Stimulated activated CD4-positive, alpha-beta T cell treated with anti-CD3 and anti-CD28 coated beads, Interleukin-12 subunit alpha, Interleukin-12 subunit beta, amount 100 ng/mL, for 24 hours (primary cell): ENCODE measurements at regions not wholly inside any gene's neighbourhood (a gene's known extent, or its start where the extent isn't known, plus 50 kb on each side); places are given as distances from the start of the nearest gene placed in this dataset.
"Not testable (repeated sequence)": the region's sequence is repeated elsewhere in the genome, so short reads cannot be mapped to it uniquely, and the experiment has no call there.

ENCODE experiments used
- DNase-seq, 2 experiments: peaks; one replicate each; pipeline ENCODE4 v3.0.0-alpha.2; 2020; ENCODE audit warnings: low read depth in 2 of 2

DNA sequence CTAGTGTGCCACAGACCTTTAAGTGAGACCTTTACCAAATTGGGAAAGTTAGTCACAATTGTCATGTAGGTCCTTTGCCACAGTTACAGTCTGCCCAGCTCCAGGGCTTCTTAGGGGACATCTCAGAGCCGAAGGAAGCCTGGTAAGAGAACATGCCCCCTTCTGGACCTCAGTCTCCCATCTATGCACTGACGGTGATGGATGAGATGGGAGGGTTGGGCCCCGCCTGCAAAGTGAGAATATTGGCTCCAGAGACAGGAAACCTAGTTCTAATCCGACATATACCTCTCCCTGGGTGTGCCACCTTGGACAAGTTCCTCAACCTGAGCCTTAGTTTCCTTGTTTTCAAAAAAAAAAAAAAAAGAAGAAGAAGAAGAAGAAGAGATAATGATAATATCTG is 85.1 kb upstream of the NAV2 start:
- DNase-seq: no peak

GRCh38 chr11:19625438-19625837 is 87.2 kb upstream of the NAV2 start:
- no peak for DNase-seq

- DNase-seq: no peak
Observed at GRCh38 chr11:19617696-19618523, 94.7 kb upstream of the NAV2 start.

GRCh38 chr11:19615341-19616183 is 97.1 kb upstream of the NAV2 start:
- no peak for DNase-seq

- DNase-seq: no peak
Observed at GRCh38 chr11:19614370-19614940, 98.2 kb upstream of the NAV2 start.

- DNase-seq: not testable (repeated sequence)
Observed at GRCh38 chr11:19612025-19612424, 100.6 kb upstream of the NAV2 start.

GRCh38 chr11:19607656-19608360 is 104.8 kb upstream of the NAV2 start:
- no peak for DNase-seq

DNA sequence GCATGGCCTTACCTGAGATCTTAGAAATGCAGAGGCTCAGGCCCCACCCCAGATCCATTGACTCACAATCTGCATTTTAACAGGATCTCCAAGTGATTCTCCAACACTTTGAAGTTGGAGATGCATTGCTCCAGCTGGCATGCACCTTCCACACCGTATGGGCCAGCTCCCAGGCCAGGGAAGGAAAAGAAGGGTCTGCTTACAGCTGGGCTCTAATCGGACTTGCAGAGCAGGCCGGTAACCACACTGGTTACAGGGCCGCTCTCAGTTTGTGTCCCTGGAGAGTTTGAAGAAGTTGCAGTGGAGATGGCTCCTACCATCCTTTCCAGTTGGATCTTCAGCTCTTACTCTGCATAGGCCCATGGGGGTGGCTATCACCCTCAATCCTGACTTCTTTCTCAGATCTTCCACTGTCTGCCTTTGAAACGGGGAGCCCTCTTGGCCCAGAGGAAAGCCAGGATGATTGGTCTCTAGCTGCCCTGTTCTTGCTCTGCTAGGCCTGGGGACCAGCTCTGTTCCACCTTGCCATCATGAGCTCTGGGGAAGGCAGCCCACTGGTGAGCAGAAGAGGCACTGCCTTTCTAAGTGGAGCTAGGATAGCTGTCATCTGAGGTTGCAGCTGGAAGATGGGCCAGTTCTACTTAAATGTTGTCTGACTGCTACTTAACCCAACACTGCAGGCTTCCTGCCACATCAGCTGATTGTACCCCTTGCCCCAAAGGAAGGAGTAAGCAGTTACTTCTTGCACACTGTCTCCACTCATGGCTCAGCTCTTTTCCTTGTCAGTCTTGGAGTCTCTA is 105.6 kb upstream of the NAV2 start:
- no peak for DNase-seq

- no peak for DNase-seq
Observed at GRCh38 chr11:19605520-19606371, 106.9 kb upstream of the NAV2 start.

DNA sequence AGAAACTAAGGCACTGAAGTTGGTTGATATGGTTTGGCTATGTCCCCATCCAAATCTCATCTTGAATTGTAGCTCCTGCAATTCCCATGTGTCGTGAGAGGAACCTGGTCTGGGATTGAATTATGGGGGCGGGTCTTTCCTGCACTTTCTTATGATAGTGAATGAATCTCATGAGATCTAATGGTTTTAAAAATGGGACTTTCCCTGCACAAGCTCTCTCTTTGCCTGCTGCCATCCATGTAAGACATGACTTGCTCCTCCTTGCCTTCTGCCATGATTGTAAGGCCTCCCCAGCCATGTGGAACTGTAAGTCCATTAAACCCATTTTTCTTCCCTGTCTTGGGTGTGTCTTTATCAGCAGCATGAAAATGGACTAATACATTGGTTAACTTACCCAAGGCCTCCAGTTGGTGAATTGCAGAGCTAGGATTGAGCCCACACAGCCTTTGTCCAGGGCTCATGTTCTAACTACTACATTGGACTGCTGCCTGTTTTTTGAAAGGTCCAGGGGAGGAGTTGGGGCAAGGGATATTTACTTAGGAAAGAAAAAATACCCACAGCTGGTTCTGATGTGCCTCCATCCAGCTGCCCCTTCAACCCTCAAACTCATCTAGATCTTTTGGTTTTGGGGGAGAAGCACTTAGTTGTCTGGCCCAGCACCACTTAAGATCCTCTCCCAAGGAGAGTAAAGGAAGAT is 107.8 kb upstream of the NAV2 start:
- no peak for DNase-seq

DNA sequence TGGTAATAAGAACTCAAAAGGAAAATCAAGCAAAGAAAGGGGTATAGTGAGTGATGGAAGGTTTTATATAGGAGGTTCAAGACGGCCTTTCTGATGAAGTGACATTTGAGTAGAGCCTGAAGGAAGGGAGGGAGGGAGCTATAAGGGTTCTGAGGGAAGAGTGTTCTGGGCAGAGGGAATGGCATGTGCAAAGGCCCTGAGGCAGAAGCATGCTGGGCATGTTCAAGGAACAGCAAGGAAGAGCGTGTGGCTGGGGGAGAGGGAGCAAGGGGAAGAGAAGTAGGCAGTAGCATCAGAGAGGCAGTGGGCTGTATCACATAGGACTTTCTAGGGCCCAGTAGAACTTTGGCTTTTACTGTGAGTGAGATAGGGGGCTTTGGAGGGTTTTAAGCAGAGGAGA is 108.9 kb upstream of the NAV2 start:
- DNase-seq: no peak

- DNase-seq: no peak
Observed at GRCh38 chr11:19602891-19603290, 109.7 kb upstream of the NAV2 start.

GRCh38 chr11:19602406-19602805 is 110.2 kb upstream of the NAV2 start:
- DNase-seq: no peak

DNA sequence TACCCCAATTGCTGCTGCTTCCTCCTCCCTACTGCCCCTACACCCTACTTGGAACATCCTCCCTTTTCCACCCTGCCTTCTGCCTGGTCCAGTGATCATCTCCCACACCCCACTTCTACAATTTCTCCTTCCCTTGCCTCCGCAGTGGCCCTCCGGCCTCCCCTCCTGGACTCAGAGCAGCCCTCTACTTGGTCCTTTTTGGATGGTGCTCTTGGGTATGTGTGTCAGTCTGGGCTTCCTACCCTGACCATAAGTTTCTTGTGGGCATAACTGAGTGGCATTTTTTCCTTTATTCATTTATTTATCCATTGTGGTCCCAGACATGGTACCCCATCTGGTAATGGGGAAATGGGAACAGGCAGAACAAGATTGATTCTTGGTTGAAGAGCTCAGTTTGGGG is 111.4 kb upstream of the NAV2 start:
- no peak for DNase-seq

DNA sequence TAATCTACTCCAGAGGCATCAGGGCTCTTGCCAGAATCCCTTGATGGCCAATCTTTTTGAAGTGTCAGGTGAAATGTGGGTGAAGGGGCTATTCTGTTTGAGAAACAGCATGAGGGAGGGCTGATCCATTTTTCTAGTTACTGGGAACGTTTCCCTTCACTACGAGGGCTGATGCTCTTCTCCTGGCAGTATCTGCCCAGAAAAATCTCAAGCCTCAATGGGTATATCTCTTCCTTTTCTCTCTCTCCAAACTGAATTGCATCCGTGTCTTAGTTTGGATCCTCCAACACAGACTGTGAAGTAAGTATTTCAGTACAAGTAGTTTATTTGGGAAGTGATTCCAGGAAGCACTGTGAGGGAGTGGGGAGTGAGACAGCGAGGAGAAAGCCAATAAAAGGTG is 113.0 kb upstream of the NAV2 start:
- DNase-seq: no peak

- no peak for DNase-seq
Observed at GRCh38 chr11:19598876-19599486, 113.7 kb upstream of the NAV2 start.

GRCh38 chr11:19598456-19598855 is 114.2 kb upstream of the NAV2 start:
- no peak for DNase-seq

DNA sequence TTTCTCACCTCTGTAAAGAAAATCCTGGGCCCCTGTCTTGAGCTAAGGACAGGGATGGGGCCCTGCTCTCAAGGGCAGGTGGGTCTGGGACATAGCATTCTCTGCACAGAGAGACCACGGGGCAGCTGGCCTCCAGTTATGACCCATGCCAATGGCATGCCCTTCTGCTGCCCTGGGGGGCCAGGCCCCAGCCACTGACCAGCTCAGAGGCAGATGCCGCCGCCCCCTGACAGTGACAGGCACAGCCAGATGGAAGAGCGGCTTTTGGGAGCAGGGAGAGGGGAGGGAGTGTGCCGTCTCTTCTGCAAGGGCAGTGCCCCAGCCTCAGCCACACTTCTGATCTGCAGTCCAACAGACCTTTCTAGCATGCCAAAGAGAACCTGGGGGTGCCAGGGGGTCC is 114.8 kb upstream of the NAV2 start:
- no peak for DNase-seq

DNA sequence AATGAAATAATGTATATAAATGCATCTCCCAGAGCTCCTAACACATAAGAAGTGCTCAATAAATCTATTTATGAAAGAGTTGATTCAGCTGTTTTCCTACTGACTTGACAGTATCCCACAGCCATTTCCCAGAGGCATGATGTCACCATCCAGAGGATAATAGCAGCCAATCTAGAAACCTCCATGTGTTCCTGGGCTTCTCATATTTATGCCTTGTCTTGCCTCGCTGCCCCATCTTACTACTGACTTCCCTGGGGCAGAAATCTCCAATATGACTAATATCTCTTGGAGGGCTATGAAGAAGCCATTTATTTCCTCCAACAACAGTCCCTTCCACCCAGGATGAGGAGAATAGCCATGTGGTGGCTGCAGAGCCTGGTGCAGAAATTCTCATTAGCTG is 115.4 kb upstream of the NAV2 start:
- DNase-seq: no peak
